HepG2 (cell line): ENCODE measurements at regions not wholly inside any gene's neighbourhood (a gene's known extent, or its start where the extent isn't known, plus 50 kb on each side); places are given as distances from the start of the nearest gene placed in this dataset.
"Not testable (repeated sequence)": the region's sequence is repeated elsewhere in the genome, so short reads cannot be mapped to it uniquely, and the experiment has no call there.

ENCODE experiments used
- ATAC-seq: fragments of 200-7000 bp; cut with Tn5 transposase; 3 replicates; pipeline ENCODE4 v1.9.1; 2020; ENCODE audit warnings: mild to moderate bottlenecking, moderate library complexity
- BruUV-seq: library from RNA; stranded (reverse); fragments of 400-500 nt; replicated peaks from 2 replicates; lab custom pipeline; 2021; lab: Mats Ljungman, UMichigan
- CTCF ChIA-PET: fragments of 300-600 bp; formaldehyde crosslinking; extraction: SDS; loops from one replicate; lab custom pipeline; 2021; ENCODE audit warnings: low total read pairs, inconsistent platforms, low intra/inter-chr PET ratio; lab: Yijun Ruan, JAX
- POLR2A ChIA-PET: fragments of 350-600 bp; sonication (Branson Sonifier 250); formaldehyde crosslinking; loops from one replicate; lab custom pipeline; 2020; ENCODE audit warnings: antibody characterized with exemption, inconsistent platforms; lab: Yijun Ruan, JAX
- DNase-seq: peaks from one replicate; pipeline ENCODE4 v3.0.0-alpha.2; 2015; ENCODE audit warnings: low spot score
- FAIRE-seq: peaks from 3 replicates; lab custom pipeline; 2011; peaks lifted over from hg19 to GRCh38; lab: Jason Lieb, UNC
- H2AFZ ChIP-seq: one replicate; pipeline ENCODE4 v1.6.1; 2011; ENCODE audit warnings: low read length, inconsistent platforms
- H3K27ac ChIP-seq: fragments of 300-600 bp; 3 replicates; pipeline ENCODE4 v1.8.0; 2011; ENCODE audit warnings: mixed run types, mild to moderate bottlenecking, mixed read lengths, low read length, inconsistent platforms; ENCODE audit not compliant: insufficient read depth; ENCODE audit errors: extremely low read length
- H3K27me3 ChIP-seq, 2 experiments: fragments of 200-600 bp in 1 of 2; 2 replicates in 1 of 2; 3 replicates in 1 of 2; pipeline versions ENCODE4 v1.6.0 to v1.8.0; 2011; ENCODE audit warnings: low read length in 2 of 2, mild to moderate bottlenecking in 2 of 2, moderate library complexity in 2 of 2, inconsistent platforms in 1 of 2; ENCODE audit not compliant: insufficient read depth in 2 of 2, control insufficient read depth in 1 of 2
- H3K36me3 ChIP-seq, 2 experiments: fragments of 200-600 bp in 1 of 2; replicated peaks in 1 of 2; 2 replicates in 1 of 2; 3 replicates in 1 of 2; pipeline versions ENCODE4 v1.5.1 to v1.8.0; 2011; ENCODE audit warnings: low read length in 2 of 2, inconsistent platforms in 1 of 2; ENCODE audit not compliant: insufficient read depth in 2 of 2, control insufficient read depth in 1 of 2
- H3K4me1 ChIP-seq: 2 replicates; pipeline ENCODE4 v1.5.1; 2012; ENCODE audit warnings: low read length, inconsistent platforms; ENCODE audit not compliant: insufficient read depth
- H3K4me2 ChIP-seq: 2 replicates; pipeline ENCODE4 v1.6.0; 2011; ENCODE audit warnings: low read depth, low read length, inconsistent platforms
- H3K4me3 ChIP-seq, 3 experiments: fragments of 200-600 bp in 1 of 3; sonication (generic), shearing (Covaris generic) in 1 of 3; replicated peaks in 1 of 3; 2 replicates each; pipeline ENCODE4 v1.5.1; 2011 to 2016; ENCODE audit warnings: low read length in 3 of 3, inconsistent platforms in 2 of 3, low read depth in 2 of 3, mild to moderate bottlenecking in 2 of 3, control low read depth in 1 of 3, mixed read lengths in 1 of 3; ENCODE audit not compliant: insufficient read depth in 1 of 3
- H3K79me2 ChIP-seq: one replicate; pipeline ENCODE4 v1.6.1; 2011; ENCODE audit warnings: low read length, inconsistent platforms; ENCODE audit not compliant: insufficient read depth
- H3K9ac ChIP-seq: 2 replicates; pipeline ENCODE4 v1.6.0; 2011; ENCODE audit warnings: mild to moderate bottlenecking, low read depth, low read length, inconsistent platforms; ENCODE audit not compliant: insufficient read depth
- H3K9me3 ChIP-seq: 2 replicates; pipeline ENCODE4 v1.5.1; 2012; ENCODE audit warnings: mild to moderate bottlenecking, low read length
- H4K20me1 ChIP-seq: 2 replicates; pipeline ENCODE4 v1.6.0; 2011; ENCODE audit warnings: inconsistent platforms, mild to moderate bottlenecking, low read length, moderate library complexity; ENCODE audit not compliant: insufficient read depth
- BHLHE40 ChIP-seq: IDR thresholded peaks from 2 replicates; pipeline ENCODE4 v1.6.1; 2011; ENCODE audit warnings: low read length, improper control_type of control experiment
- HNRNPH1 ChIP-seq: fragments of 200-400 bp; formaldehyde crosslinking; optimal IDR thresholded peaks from 2 replicates; pipeline ENCODE3; 2017; ENCODE audit warnings: mild to moderate bottlenecking, low read depth, low read length
- ISX ChIP-seq: sonication (generic); formaldehyde crosslinking; conservative IDR thresholded peaks from 2 replicates; pipeline ENCODE4 v1.5.0; 2020; ENCODE audit warnings: missing genetic modification reagents
- JUND ChIP-seq: sonication (generic); formaldehyde crosslinking; IDR thresholded peaks from 2 replicates; pipeline ENCODE4 v1.8.0; 2022; ENCODE audit warnings: mild to moderate bottlenecking, missing genetic modification reagents
- NFYC ChIP-seq: IDR thresholded peaks from 2 replicates; pipeline ENCODE4 v1.6.1; 2016; ENCODE audit warnings: missing genetic modification reagents, missing compliant biosample characterization
- NPAS2 ChIP-seq: sonication (generic); formaldehyde crosslinking; IDR thresholded peaks from 2 replicates; pipeline ENCODE4 v1.8.0; 2022; ENCODE audit warnings: mild to moderate bottlenecking, missing genetic modification reagents, borderline replicate concordance
- RARA ChIP-seq: IDR thresholded peaks from 2 replicates; pipeline ENCODE4 v1.6.1; 2016; ENCODE audit warnings: missing genetic modification reagents, missing compliant biosample characterization
- SMAD3 ChIP-seq: sonication (generic); formaldehyde crosslinking; IDR thresholded peaks from 2 replicates; pipeline ENCODE4 v1.4.0; 2020; ENCODE audit warnings: missing genetic modification reagents
- SMAD9 ChIP-seq: sonication (generic); formaldehyde crosslinking; IDR thresholded peaks from 2 replicates; pipeline ENCODE4 v1.5.1; 2020; ENCODE audit warnings: mild to moderate bottlenecking, missing genetic modification reagents
- SPEN ChIP-seq: sonication (generic); formaldehyde crosslinking; IDR thresholded peaks from 2 replicates; pipeline ENCODE4 v1.5.1; 2020; ENCODE audit warnings: low read depth, mild to moderate bottlenecking, missing genetic modification reagents
- YEATS2 ChIP-seq: sonication (generic); formaldehyde crosslinking; IDR thresholded peaks from 2 replicates; pipeline ENCODE4 v1.4.0; 2020; ENCODE audit warnings: missing genetic modification reagents, borderline replicate concordance
- ZFY ChIP-seq: sonication (generic); formaldehyde crosslinking; IDR thresholded peaks from 2 replicates; pipeline ENCODE4 v1.4.0; 2020; ENCODE audit warnings: missing genetic modification reagents
- ZNF446 ChIP-seq: sonication (generic); formaldehyde crosslinking; IDR thresholded peaks from 2 replicates; pipeline ENCODE4 v1.5.0; 2020; ENCODE audit warnings: mild to moderate bottlenecking, missing genetic modification reagents
- ZNF7 ChIP-seq: IDR thresholded peaks from 2 replicates; pipeline ENCODE4 v1.6.1; 2016; ENCODE audit warnings: missing biosample characterization, missing genetic modification reagents
- WGBS: methylation state at CpG from one replicate; pipeline ENCODE4 v1.1.6; 2017; ENCODE audit warnings: low lambda C conversion rate; 5-methylcytosine and 5-hydroxymethylcytosine counted together
- in situ Hi-C: cut with HindIII; loops from 2 replicates; pipeline ENCODE4 v1.10.0; 2017; ENCODE audit warnings: low pct_unique_long_range_greater_than_20kb; ENCODE audit not compliant: extremely low pct_ligation_motif_present
- intact Hi-C: fragments of 100-400 bp; cut with micrococcal nuclease; formaldehyde crosslinking; loops from one replicate; pipeline ENCODE4 v1.10.0; 2022; ENCODE audit not compliant: unreplicated experiment
- TF ChIP-seq, protein P1 (sequence below): sonication (generic); formaldehyde crosslinking; IDR thresholded peaks from 2 replicates; pipeline ENCODE4 v1.4.0; 2020; ENCODE audit warnings: missing genetic modification reagents

DNA sequence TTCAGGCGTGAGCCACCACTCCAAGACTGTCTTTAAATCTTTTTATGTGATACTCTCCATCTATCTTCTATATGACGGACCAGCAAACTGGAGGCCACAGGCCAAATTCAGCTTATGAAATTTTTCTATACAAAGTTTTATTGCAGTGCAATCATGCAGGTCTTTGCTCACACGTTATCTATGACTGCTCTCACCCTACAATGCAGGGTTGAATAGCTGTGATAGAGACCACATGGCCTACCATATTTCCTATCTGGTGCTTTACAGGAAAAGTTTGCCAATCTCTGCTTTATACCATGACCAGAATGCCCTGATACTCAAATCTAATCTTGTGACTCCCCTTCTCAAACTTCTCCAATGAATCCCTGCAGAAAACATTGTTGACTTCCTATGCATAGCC, 89.5 kb upstream of the ACBD5 start (continued):
- TF ChIP-seq, protein P1, sequence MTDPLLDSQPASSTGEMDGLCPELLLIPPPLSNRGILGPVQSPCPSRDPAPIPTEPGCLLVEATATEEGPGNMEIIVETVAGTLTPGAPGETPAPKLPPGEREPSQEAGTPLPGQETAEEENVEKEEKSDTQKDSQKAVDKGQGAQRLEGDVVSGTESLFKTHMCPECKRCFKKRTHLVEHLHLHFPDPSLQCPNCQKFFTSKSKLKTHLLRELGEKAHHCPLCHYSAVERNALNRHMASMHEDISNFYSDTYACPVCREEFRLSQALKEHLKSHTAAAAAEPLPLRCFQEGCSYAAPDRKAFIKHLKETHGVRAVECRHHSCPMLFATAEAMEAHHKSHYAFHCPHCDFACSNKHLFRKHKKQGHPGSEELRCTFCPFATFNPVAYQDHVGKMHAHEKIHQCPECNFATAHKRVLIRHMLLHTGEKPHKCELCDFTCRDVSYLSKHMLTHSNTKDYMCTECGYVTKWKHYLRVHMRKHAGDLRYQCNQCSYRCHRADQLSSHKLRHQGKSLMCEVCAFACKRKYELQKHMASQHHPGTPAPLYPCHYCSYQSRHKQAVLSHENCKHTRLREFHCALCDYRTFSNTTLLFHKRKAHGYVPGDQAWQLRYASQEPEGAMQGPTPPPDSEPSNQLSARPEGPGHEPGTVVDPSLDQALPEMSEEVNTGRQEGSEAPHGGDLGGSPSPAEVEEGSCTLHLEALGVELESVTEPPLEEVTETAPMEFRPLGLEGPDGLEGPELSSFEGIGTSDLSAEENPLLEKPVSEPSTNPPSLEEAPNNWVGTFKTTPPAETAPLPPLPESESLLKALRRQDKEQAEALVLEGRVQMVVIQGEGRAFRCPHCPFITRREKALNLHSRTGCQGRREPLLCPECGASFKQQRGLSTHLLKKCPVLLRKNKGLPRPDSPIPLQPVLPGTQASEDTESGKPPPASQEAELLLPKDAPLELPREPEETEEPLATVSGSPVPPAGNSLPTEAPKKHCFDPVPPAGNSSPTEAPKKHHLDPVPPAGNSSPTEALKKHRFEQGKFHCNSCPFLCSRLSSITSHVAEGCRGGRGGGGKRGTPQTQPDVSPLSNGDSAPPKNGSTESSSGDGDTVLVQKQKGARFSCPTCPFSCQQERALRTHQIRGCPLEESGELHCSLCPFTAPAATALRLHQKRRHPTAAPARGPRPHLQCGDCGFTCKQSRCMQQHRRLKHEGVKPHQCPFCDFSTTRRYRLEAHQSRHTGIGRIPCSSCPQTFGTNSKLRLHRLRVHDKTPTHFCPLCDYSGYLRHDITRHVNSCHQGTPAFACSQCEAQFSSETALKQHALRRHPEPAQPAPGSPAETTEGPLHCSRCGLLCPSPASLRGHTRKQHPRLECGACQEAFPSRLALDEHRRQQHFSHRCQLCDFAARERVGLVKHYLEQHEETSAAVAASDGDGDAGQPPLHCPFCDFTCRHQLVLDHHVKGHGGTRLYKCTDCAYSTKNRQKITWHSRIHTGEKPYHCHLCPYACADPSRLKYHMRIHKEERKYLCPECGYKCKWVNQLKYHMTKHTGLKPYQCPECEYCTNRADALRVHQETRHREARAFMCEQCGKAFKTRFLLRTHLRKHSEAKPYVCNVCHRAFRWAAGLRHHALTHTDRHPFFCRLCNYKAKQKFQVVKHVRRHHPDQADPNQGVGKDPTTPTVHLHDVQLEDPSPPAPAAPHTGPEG (CRISPR knock-in tag) = no peak

DNA sequence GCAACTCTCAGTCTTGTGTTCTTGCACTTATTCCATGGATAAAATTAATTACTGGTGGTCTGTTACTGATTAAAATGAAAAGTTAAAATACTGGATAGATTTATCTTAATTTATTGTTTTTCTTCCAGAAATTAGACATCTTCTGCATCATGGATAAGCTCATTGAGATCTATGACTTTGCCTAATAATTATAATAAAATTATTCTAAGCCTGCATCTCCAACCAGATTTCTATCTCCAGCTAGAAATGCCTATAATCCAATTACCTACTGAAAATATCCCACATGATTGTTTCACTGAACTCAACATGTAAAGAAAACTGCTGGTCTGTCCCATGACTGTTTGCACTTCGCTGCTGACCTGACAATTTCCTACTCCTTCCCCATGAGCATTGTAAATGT, 88.3 kb upstream of the ACBD5 start:
- TF ChIP-seq RARA (CRISPR knock-in tag) (no peak), YEATS2 (CRISPR knock-in tag) (no peak), SMAD3 (no peak), HNRNPH1 (no peak), BHLHE40 (no peak), ZNF7 (no peak), ZNF446 (no peak), NFYC (CRISPR knock-in tag) (no peak), SPEN (no peak), JUND (CRISPR knock-in tag) (no peak), ISX (CRISPR knock-in tag) (no peak), ZFY (CRISPR knock-in tag) (no peak), SMAD9 (CRISPR knock-in tag) (no peak), NPAS2 (CRISPR knock-in tag) (no peak)
- TF ChIP-seq, all 625 proteins: peak for 0
- H3K4me1 ChIP-seq = no peaks in the 10 kb centered on the region
- in situ Hi-C loops (no loop called here), intact Hi-C loops (no loop called here)
- no peaks in the 10 kb centered on the region for H3K9me3 ChIP-seq
- no peaks in the 10 kb centered on the region for H4K20me1 ChIP-seq
- WGBS = 0% methylated on average over 1 of the region's 1 CpG
- no peaks in the 10 kb centered on the region for H3K27me3 ChIP-seq
- ATAC-seq (no peak), DNase-seq (no peak), FAIRE-seq (no peak)
- ChIA-PET POLR2A (no interaction called here), CTCF (no interaction called here)
- no peak overlapping the region for H3K4me2 ChIP-seq
- no peak overlapping the region for H2AFZ ChIP-seq
- H3K9ac ChIP-seq = no peak overlapping the region
- BruUV-seq = no TSS peak
- no peak overlapping the region for H3K4me3 ChIP-seq
- no peaks in the 10 kb centered on the region for H3K79me2 ChIP-seq
- no peak overlapping the region for H3K27ac ChIP-seq
- H3K36me3 ChIP-seq = no peaks in the 10 kb centered on the region

DNA sequence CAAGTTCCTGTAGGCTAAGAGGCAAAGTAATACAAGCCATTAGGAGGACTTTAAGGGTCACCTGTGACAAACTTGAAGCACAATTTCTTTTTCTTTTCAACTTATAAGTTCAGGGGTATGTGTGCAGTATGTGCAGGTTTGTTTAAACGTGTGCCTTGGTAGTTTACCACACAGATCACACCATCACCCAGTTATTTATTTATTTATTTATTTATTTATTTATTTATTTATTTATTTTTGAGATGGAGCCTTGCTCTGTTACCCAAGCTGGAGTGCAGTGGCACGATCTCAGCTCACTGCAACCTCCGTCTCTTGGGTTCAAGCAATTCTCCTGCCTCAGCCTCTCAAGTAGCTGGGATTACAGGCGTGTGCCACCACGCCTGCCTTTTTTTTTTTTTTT, 86.2 kb upstream of the ACBD5 start:
- ATAC-seq, DNase-seq, H3K36me3 ChIP-seq, POLR2A ChIA-PET, H3K27ac ChIP-seq, CTCF ChIA-PET, H3K9me3 ChIP-seq, intact Hi-C loops, FAIRE-seq, H3K4me1 ChIP-seq, H4K20me1 ChIP-seq, H3K9ac ChIP-seq, in situ Hi-C loops, BruUV-seq, H3K79me2 ChIP-seq, H3K4me3 ChIP-seq, H3K4me2 ChIP-seq, H2AFZ ChIP-seq, H3K27me3 ChIP-seq: not testable (repeated sequence)
- 52% methylated on average over 5 of the region's 5 CpGs for WGBS
